GM12864 (cell line): ENCODE measurements at regions not wholly inside any gene's neighbourhood (a gene's known extent, or its start where the extent isn't known, plus 50 kb on each side); places are given as distances from the start of the nearest gene placed in this dataset.

Experiments used
- DNase-seq: peaks from one replicate; pipeline ENCODE4 v3.0.0-alpha.2; 2011; ENCODE audit warnings: low read depth
- H3K4me3 ChIP-seq: 2 replicates; pipeline ENCODE4 v1.5.1; 2011; ENCODE audit warnings: mild to moderate bottlenecking, low read depth, low read length, control low read depth
- TF ChIP-seq, protein P1 (sequence below): IDR thresholded peaks from 2 replicates; pipeline ENCODE4 v1.5.1; 2011; ENCODE audit warnings: low read depth, mild to moderate bottlenecking, moderate library complexity, low read length, control low read depth, inconsistent platforms; ENCODE audit errors: missing control alignments

DNA sequence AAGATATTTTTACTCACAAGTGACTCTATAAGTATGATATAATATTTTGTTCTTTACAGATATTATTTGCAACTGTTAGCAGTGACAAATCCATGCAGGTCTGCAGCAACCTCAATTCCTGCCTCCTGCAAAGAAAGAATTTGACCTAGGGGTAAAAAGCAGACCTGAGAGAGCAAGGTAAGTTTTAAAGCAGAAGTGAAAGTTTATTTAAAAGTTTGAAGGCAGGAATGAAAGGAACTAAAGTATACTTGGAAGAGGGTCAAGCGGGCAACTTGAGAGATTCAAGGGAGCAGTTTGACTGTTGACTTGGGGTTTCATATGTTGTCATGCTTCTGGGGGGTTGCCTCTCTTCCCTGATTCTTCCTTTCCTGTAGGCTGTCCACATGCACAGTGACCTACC lies 520.1 kb upstream of the PCDH20 start:
- TF ChIP-seq, protein P1, sequence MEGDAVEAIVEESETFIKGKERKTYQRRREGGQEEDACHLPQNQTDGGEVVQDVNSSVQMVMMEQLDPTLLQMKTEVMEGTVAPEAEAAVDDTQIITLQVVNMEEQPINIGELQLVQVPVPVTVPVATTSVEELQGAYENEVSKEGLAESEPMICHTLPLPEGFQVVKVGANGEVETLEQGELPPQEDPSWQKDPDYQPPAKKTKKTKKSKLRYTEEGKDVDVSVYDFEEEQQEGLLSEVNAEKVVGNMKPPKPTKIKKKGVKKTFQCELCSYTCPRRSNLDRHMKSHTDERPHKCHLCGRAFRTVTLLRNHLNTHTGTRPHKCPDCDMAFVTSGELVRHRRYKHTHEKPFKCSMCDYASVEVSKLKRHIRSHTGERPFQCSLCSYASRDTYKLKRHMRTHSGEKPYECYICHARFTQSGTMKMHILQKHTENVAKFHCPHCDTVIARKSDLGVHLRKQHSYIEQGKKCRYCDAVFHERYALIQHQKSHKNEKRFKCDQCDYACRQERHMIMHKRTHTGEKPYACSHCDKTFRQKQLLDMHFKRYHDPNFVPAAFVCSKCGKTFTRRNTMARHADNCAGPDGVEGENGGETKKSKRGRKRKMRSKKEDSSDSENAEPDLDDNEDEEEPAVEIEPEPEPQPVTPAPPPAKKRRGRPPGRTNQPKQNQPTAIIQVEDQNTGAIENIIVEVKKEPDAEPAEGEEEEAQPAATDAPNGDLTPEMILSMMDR, result no peak
- DNase-seq, result no peak
- no peak overlapping the region for H3K4me3 ChIP-seq

DNA sequence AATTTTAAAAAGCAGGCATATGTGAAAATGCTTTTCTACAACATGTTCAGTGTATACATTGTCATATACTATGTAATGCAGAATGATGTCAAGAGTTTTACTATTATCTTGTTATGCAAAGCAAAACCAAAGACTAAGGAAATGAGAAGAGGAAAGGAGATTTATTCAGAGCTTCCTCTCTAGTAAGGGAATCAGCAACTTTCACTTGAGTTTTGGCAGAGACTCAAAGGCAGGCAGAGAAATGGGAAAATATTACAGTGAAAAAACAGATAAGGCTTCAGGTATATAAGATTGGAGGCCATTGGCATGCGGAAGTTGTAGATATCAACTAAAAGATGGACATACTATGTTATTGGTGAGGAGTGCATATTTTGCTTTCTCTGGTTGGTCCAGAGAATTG lies 512.0 kb upstream of the PCDH20 start:
- DNase-seq, result no peak
- TF ChIP-seq, protein P1, result no peak
- H3K4me3 ChIP-seq, result no peak overlapping the region

DNA sequence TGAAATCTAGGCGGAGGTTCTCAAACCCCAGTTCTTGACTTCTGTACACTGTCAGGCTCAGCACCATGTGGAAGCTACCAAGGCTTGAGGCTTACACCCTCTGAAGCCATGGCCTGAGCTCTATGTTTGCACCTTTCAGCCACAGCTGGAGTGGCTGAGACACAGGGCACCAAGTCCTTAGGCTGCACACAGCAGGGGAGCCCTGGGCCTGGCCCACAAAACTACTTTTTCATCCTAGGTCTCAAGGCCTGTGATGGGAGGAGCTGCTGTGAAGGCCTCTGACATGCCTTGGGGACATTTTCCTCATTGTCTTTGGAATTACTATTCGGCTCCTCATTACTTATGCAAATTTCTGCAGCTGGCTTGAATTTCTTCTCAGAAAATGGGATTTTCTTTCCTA lies 503.2 kb upstream of the PCDH20 start:
- DNase-seq, result no peak
- TF ChIP-seq, protein P1, result no peak
- H3K4me3 ChIP-seq, result no peak overlapping the region

DNA sequence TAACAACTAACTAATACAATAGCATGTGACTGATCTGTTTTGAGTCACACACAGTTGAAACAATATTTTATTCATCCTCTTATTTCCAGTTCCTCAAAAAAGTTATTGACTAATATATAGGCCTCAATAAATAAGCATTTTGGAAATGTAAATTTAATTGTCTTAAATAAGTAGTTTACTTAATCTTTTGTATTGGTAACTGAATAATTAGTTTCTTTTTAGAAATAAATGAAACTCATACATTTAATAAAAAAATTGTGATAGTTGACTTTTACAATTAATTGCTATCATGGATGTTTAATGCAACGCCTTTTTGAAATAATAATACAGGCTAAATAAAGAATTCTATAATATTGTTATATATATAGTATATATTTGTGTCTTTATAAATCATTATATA lies 500.8 kb upstream of the PCDH20 start:
- TF ChIP-seq, protein P1, result no peak
- H3K4me3 ChIP-seq, result no peak overlapping the region
- DNase-seq, result no peak

DNA sequence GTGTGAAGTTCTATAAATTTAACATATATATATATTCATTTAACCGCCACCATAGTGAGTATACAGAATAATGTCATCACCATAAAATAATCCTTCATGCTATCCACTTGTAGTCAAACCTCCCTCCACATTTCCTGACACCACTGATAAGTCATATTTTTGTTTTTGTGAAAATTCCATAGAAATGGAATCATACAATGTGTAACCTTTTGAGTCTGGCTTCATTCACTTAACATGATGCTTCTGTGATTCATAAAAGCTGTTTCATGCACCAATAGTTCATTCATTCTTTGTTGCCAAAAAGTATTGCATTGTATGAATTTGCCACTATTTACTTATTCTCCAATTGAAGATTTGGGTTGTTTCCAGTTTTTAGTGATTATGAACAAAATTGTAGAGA lies 497.5 kb upstream of the PCDH20 start:
- no peak overlapping the region for H3K4me3 ChIP-seq
- no peak for DNase-seq
- TF ChIP-seq, protein P1, result no peak

DNA sequence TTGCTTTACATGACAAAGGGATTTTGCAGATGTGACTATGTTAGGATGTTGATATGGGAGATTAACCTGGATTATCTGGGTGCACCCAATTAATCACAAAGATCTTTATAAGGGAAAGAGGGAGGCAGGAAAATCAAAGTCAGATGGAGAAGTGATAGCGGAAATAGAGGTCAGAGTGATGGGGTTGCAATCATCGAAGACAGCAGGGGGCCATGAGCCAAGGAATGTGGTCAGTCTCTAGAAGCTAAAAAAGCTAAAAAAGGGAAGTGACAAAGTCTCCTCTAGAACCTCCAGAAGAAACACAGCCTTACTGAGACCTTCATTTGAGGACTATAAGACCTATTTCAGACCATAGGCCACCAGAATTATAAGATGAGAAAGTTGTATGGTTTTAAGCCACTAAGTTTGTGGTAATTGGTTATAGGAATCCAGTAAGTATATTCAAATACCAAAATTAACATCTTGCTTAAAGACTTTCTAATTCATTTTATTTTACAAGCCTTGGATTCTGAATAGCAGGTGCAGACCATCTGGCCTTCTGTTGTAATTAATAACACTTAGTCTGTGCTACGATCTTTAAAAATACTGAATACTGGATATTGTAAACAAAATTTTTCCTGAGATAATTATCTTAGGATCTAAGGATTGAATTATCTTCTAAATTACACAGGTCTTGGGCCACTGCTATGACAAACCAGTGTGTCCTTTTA lies 493.4 kb upstream of the PCDH20 start:
- no peak for DNase-seq
- TF ChIP-seq, protein P1, result no peak
- H3K4me3 ChIP-seq, result no peak overlapping the region

DNA sequence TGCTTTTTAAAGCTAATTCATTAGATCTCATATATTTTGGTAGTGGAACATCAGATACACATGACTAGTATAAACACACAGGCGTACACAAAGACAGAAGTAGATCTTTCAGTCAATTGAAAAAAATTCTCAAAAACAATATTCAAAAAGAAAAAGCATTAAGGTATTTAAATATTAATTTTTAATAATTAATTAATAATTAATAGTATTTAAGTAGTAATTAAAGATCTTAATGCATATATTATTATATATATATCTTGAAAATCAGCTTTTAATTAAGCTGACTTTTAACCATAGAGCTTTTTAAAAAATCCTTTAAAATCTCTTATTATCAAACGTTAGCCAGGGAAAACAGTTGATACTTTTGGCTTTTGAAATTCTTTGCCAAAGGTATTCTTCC lies 489.4 kb upstream of the PCDH20 start:
- TF ChIP-seq, protein P1, result no peak
- no peak for DNase-seq
- no peak overlapping the region for H3K4me3 ChIP-seq
